ENCODE measurements at regions not wholly inside any gene's neighbourhood (a gene's known extent, or its start where the extent isn't known, plus 50 kb on each side); places are given as distances from the start of the nearest gene placed in this dataset.

- TF ChIP-seq CTCF (conservative IDR thresholded peaks at IDR 0.05; ENCODE audit: low read length): no peak
- no peak overlapping the region for H3K4me3 ChIP-seq (ENCODE audit: low read length)
- peak; percentile 36 for DNase-seq (ENCODE audit: low read depth)
Measured at GRCh38 chr13:73231471-73231870, 172.7 kb downstream of the KLF5 start.

GRCh38 chr13:73230716-73231115 is 171.9 kb downstream of the KLF5 start:
- TF ChIP-seq CTCF (conservative IDR thresholded peaks at IDR 0.05; ENCODE audit: low read length): no peak
- H3K4me3 ChIP-seq (ENCODE audit: low read length): no peak overlapping the region
- peak; percentile 33 for DNase-seq (ENCODE audit: low read depth)

GRCh38 chr13:73228546-73228945 is 169.7 kb downstream of the KLF5 start:
- no peak for DNase-seq (ENCODE audit: low read depth)
- peak; percentile 22; the same call in 1 of the 2 replicates for TF ChIP-seq CTCF (conservative IDR thresholded peaks at IDR 0.05; ENCODE audit: low read length)
- H3K4me3 ChIP-seq (ENCODE audit: low read length): no peak overlapping the region

GRCh38 chr13:73225990-73226389 is 167.2 kb downstream of the KLF5 start:
- TF ChIP-seq CTCF (conservative IDR thresholded peaks at IDR 0.05; ENCODE audit: low read length): no peak
- no peak for DNase-seq (ENCODE audit: low read depth)
- H3K4me3 ChIP-seq (ENCODE audit: low read length): no peak overlapping the region

GRCh38 chr13:73224703-73225102 is 165.9 kb downstream of the KLF5 start:
- DNase-seq (ENCODE audit: low read depth): peak; percentile 85
- no peak overlapping the region for H3K4me3 ChIP-seq (ENCODE audit: low read length)
- TF ChIP-seq CTCF (conservative IDR thresholded peaks at IDR 0.05; ENCODE audit: low read length): no peak

GRCh38 chr13:73223372-73223781 is 164.6 kb downstream of the KLF5 start:
- no peak for TF ChIP-seq CTCF (conservative IDR thresholded peaks at IDR 0.05; ENCODE audit: low read length)
- no peak for DNase-seq (ENCODE audit: low read depth)
- no peak overlapping the region for H3K4me3 ChIP-seq (ENCODE audit: low read length)

- DNase-seq (ENCODE audit: low read depth): no peak
- no peak for TF ChIP-seq CTCF (conservative IDR thresholded peaks at IDR 0.05; ENCODE audit: low read length)
- no peak overlapping the region for H3K4me3 ChIP-seq (ENCODE audit: low read length)
Measured at GRCh38 chr13:73222627-73223305, 164.0 kb downstream of the KLF5 start.

Measured in AG10803 (cell line).